Non-pigmented ciliary epithelial cell (primary cell): ENCODE measurements at regions not wholly inside any gene's neighbourhood (a gene's known extent, or its start where the extent isn't known, plus 50 kb on each side); places are given as distances from the start of the nearest gene placed in this dataset.
A peak's percentile ranks its signal among the peaks of the same experiment; 100 is the strongest.
"Not testable (repeated sequence)": the region's sequence is repeated elsewhere in the genome, so short reads cannot be mapped to it uniquely, and the experiment has no call there.

Experiments
- DNase-seq: peaks from one replicate; pipeline ENCODE4 v3.0.0-alpha.2; 2010; ENCODE audit warnings: low read depth

GRCh38 chr1:191350938-191351337 is 807.3 kb upstream of the RGS18 start:
- no peak for DNase-seq

GRCh38 chr1:191358724-191359123 is 799.5 kb upstream of the RGS18 start:
- DNase-seq, result no peak

- no peak for DNase-seq
Observed at GRCh38 chr1:191366686-191367085, 791.6 kb upstream of the RGS18 start.

GRCh38 chr1:191368891-191369654 is 789.2 kb upstream of the RGS18 start:
- no peak for DNase-seq

- DNase-seq, result no peak
Observed at GRCh38 chr1:191371626-191372025, 786.6 kb upstream of the RGS18 start.

- no peak for DNase-seq
Observed at GRCh38 chr1:191388283-191388682, 770.0 kb upstream of the RGS18 start.

GRCh38 chr1:191396622-191397021 is 761.6 kb upstream of the RGS18 start:
- no peak for DNase-seq

- DNase-seq, result no peak
Observed at GRCh38 chr1:191398551-191398950, 759.7 kb upstream of the RGS18 start.

- no peak for DNase-seq
Observed at GRCh38 chr1:191405417-191405816, 752.8 kb upstream of the RGS18 start.

GRCh38 chr1:191414981-191415640 is 743.2 kb upstream of the RGS18 start:
- DNase-seq, result no peak

- no peak for DNase-seq
Observed at GRCh38 chr1:191419842-191420241, 738.4 kb upstream of the RGS18 start.

GRCh38 chr1:191427593-191427992 is 730.7 kb upstream of the RGS18 start:
- DNase-seq, result no peak

GRCh38 chr1:191432817-191433216 is 725.4 kb upstream of the RGS18 start:
- no peak for DNase-seq

GRCh38 chr1:191438979-191439378 is 719.3 kb upstream of the RGS18 start:
- DNase-seq, result no peak

- not testable (repeated sequence) for DNase-seq
Observed at GRCh38 chr1:191448279-191448678, 710.0 kb upstream of the RGS18 start.

- no peak for DNase-seq
Observed at GRCh38 chr1:191452586-191452985, 705.7 kb upstream of the RGS18 start.

GRCh38 chr1:191453487-191453886 is 704.8 kb upstream of the RGS18 start:
- DNase-seq, result no peak

- no peak for DNase-seq
Observed at GRCh38 chr1:191457889-191458288, 700.4 kb upstream of the RGS18 start.

- DNase-seq, result no peak
Observed at GRCh38 chr1:191460234-191460633, 698.0 kb upstream of the RGS18 start.

GRCh38 chr1:191483988-191484387 is 674.3 kb upstream of the RGS18 start:
- no peak for DNase-seq

- DNase-seq, result no peak
Observed at GRCh38 chr1:191490303-191490702, 668.0 kb upstream of the RGS18 start.

- DNase-seq, result no peak
Observed at GRCh38 chr1:191495040-191495439, 663.2 kb upstream of the RGS18 start.

- peak; percentile 27 for DNase-seq
Observed at GRCh38 chr1:191498318-191498717, 659.9 kb upstream of the RGS18 start.

GRCh38 chr1:191498825-191499224 is 659.4 kb upstream of the RGS18 start:
- DNase-seq, result no peak
